HepG2 (cell line): ENCODE measurements at regions not wholly inside any gene's neighbourhood (a gene's known extent, or its start where the extent isn't known, plus 50 kb on each side); places are given as distances from the start of the nearest gene placed in this dataset.

Experiments used
- ATAC-seq: fragments of 200-7000 bp; cut with Tn5 transposase; 3 replicates; pipeline ENCODE4 v1.9.1; 2020; ENCODE audit warnings: mild to moderate bottlenecking, moderate library complexity
- BruUV-seq: library from RNA; stranded (reverse); fragments of 400-500 nt; replicated peaks from 2 replicates; lab custom pipeline; 2021; lab: Mats Ljungman, UMichigan
- CTCF ChIA-PET: fragments of 300-600 bp; formaldehyde crosslinking; extraction: SDS; loops from one replicate; lab custom pipeline; 2021; ENCODE audit warnings: low total read pairs, inconsistent platforms, low intra/inter-chr PET ratio; lab: Yijun Ruan, JAX
- POLR2A ChIA-PET: fragments of 350-600 bp; sonication (Branson Sonifier 250); formaldehyde crosslinking; loops from one replicate; lab custom pipeline; 2020; ENCODE audit warnings: antibody characterized with exemption, inconsistent platforms; lab: Yijun Ruan, JAX
- DNase-seq: peaks from one replicate; pipeline ENCODE4 v3.0.0-alpha.2; 2015; ENCODE audit warnings: low spot score
- FAIRE-seq: peaks from 3 replicates; lab custom pipeline; 2011; peaks lifted over from hg19 to GRCh38; lab: Jason Lieb, UNC
- H2AFZ ChIP-seq: one replicate; pipeline ENCODE4 v1.6.1; 2011; ENCODE audit warnings: low read length, inconsistent platforms
- H3K27ac ChIP-seq: fragments of 300-600 bp; 3 replicates; pipeline ENCODE4 v1.8.0; 2011; ENCODE audit warnings: mixed run types, mild to moderate bottlenecking, mixed read lengths, low read length, inconsistent platforms; ENCODE audit not compliant: insufficient read depth; ENCODE audit errors: extremely low read length
- H3K27me3 ChIP-seq, 2 experiments: fragments of 200-600 bp in 1 of 2; 2 replicates in 1 of 2; 3 replicates in 1 of 2; pipeline versions ENCODE4 v1.6.0 to v1.8.0; 2011; ENCODE audit warnings: low read length in 2 of 2, mild to moderate bottlenecking in 2 of 2, moderate library complexity in 2 of 2, inconsistent platforms in 1 of 2; ENCODE audit not compliant: insufficient read depth in 2 of 2, control insufficient read depth in 1 of 2
- H3K36me3 ChIP-seq, 2 experiments: fragments of 200-600 bp in 1 of 2; replicated peaks in 1 of 2; 2 replicates in 1 of 2; 3 replicates in 1 of 2; pipeline versions ENCODE4 v1.5.1 to v1.8.0; 2011; ENCODE audit warnings: low read length in 2 of 2, inconsistent platforms in 1 of 2; ENCODE audit not compliant: insufficient read depth in 2 of 2, control insufficient read depth in 1 of 2
- H3K4me1 ChIP-seq: 2 replicates; pipeline ENCODE4 v1.5.1; 2012; ENCODE audit warnings: low read length, inconsistent platforms; ENCODE audit not compliant: insufficient read depth
- H3K4me2 ChIP-seq: 2 replicates; pipeline ENCODE4 v1.6.0; 2011; ENCODE audit warnings: low read depth, low read length, inconsistent platforms
- H3K4me3 ChIP-seq, 3 experiments: fragments of 200-600 bp in 1 of 3; sonication (generic), shearing (Covaris generic) in 1 of 3; replicated peaks in 1 of 3; 2 replicates each; pipeline ENCODE4 v1.5.1; 2011 to 2016; ENCODE audit warnings: low read length in 3 of 3, inconsistent platforms in 2 of 3, low read depth in 2 of 3, mild to moderate bottlenecking in 2 of 3, control low read depth in 1 of 3, mixed read lengths in 1 of 3; ENCODE audit not compliant: insufficient read depth in 1 of 3
- H3K79me2 ChIP-seq: one replicate; pipeline ENCODE4 v1.6.1; 2011; ENCODE audit warnings: low read length, inconsistent platforms; ENCODE audit not compliant: insufficient read depth
- H3K9ac ChIP-seq: 2 replicates; pipeline ENCODE4 v1.6.0; 2011; ENCODE audit warnings: mild to moderate bottlenecking, low read depth, low read length, inconsistent platforms; ENCODE audit not compliant: insufficient read depth
- H3K9me3 ChIP-seq: 2 replicates; pipeline ENCODE4 v1.5.1; 2012; ENCODE audit warnings: mild to moderate bottlenecking, low read length
- H4K20me1 ChIP-seq: 2 replicates; pipeline ENCODE4 v1.6.0; 2011; ENCODE audit warnings: inconsistent platforms, mild to moderate bottlenecking, low read length, moderate library complexity; ENCODE audit not compliant: insufficient read depth
- BRCA1 ChIP-seq: sonication (generic); formaldehyde crosslinking; IDR thresholded peaks from 2 replicates; pipeline ENCODE4 v1.4.0; 2020; ENCODE audit warnings: missing genetic modification reagents
- ETV5 ChIP-seq: IDR thresholded peaks from 2 replicates; pipeline ENCODE4 v1.6.1; 2018; ENCODE audit warnings: missing biosample characterization, missing genetic modification reagents, inconsistent platforms, borderline replicate concordance
- MED1 ChIP-seq: sonication (generic); formaldehyde crosslinking; IDR thresholded peaks from 2 replicates; pipeline ENCODE4 v1.4.0; 2020; ENCODE audit warnings: missing genetic modification reagents
- PAXIP1 ChIP-seq: sonication (generic); formaldehyde crosslinking; conservative IDR thresholded peaks from 2 replicates; pipeline ENCODE4 v1.4.0; 2020; ENCODE audit warnings: mild to moderate bottlenecking, missing genetic modification reagents, moderate library complexity
- SOX5 ChIP-seq: IDR thresholded peaks from 2 replicates; pipeline ENCODE4 v1.6.1; 2016; ENCODE audit warnings: borderline replicate concordance
- THAP9 ChIP-seq: sonication (generic); formaldehyde crosslinking; IDR thresholded peaks from 2 replicates; pipeline ENCODE4; 2020; ENCODE audit warnings: missing genetic modification reagents, mild to moderate bottlenecking, borderline replicate concordance
- UBTF ChIP-seq: sonication (generic); formaldehyde crosslinking; IDR thresholded peaks from 2 replicates; pipeline ENCODE4 v1.4.0; 2020; ENCODE audit warnings: mild to moderate bottlenecking, missing genetic modification reagents
- ZNF281 ChIP-seq: sonication (generic); formaldehyde crosslinking; IDR thresholded peaks from 2 replicates; pipeline ENCODE4 v1.4.0; 2020; ENCODE audit warnings: missing genetic modification reagents, borderline replicate concordance
- ZNF292 ChIP-seq: sonication (generic); formaldehyde crosslinking; IDR thresholded peaks from 2 replicates; pipeline ENCODE4 v1.8.1; 2022; ENCODE audit warnings: mild to moderate bottlenecking, low read depth, missing genetic modification reagents, borderline replicate concordance
- WGBS: methylation state at CpG from one replicate; pipeline ENCODE4 v1.1.6; 2017; ENCODE audit warnings: low lambda C conversion rate; 5-methylcytosine and 5-hydroxymethylcytosine counted together
- in situ Hi-C: cut with HindIII; loops from 2 replicates; pipeline ENCODE4 v1.10.0; 2017; ENCODE audit warnings: low pct_unique_long_range_greater_than_20kb; ENCODE audit not compliant: extremely low pct_ligation_motif_present
- intact Hi-C: fragments of 100-400 bp; cut with micrococcal nuclease; formaldehyde crosslinking; loops from one replicate; pipeline ENCODE4 v1.10.0; 2022; ENCODE audit not compliant: unreplicated experiment

GRCh38 chr22:19597399-19597735 lies 73.2 kb upstream of the CLDN5 start (continued):
- TF ChIP-seq PAXIP1 (CRISPR knock-in tag) (peak; percentile 58), ETV5 (peak; percentile 55; the same call in 1 of the 2 replicates), MED1 (CRISPR knock-in tag) (no peak), SOX5 (no peak)

- in situ Hi-C loops (no loop called here), intact Hi-C loops (no loop called here)
- H3K9ac ChIP-seq: peak overlapping the region; percentile 23; the same call in 1 of the 2 replicates
- FAIRE-seq: no peak
- H3K4me2 ChIP-seq: peak overlapping the region; percentile 68
- ChIA-PET POLR2A (no interaction called here), CTCF (no interaction called here)
- H2AFZ ChIP-seq: no peak overlapping the region
- no TSS peak for BruUV-seq
- peaks cover 45% of the 10 kb centered on the region for H3K4me1 ChIP-seq
- H3K4me3 ChIP-seq: peak overlapping the region in 1 of 3 experiments; percentile 29; a peak in 1 of 6 replicates
- H3K79me2 ChIP-seq: no peaks in the 10 kb centered on the region
- H4K20me1 ChIP-seq: no peaks in the 10 kb centered on the region
- H3K27ac ChIP-seq: no peak overlapping the region
- peaks cover 2 to 23% of the 10 kb centered on the region in 2 experiments; a peak in 2 of 5 replicates for H3K27me3 ChIP-seq
- peak; percentile 53 for ATAC-seq
- 8% methylated on average over 8 of the region's 10 CpGs for WGBS
- H3K36me3 ChIP-seq: no peaks in the 10 kb centered on the region
- no peak for DNase-seq
- no peaks in the 10 kb centered on the region for H3K9me3 ChIP-seq
- TF ChIP-seq THAP9 (CRISPR knock-in tag) (peak; percentile 35; the same call in 1 of the 2 replicates), UBTF (0 out of 2 replicates have a peak, but pooled peaks have one; percentile 15), ZNF292 (CRISPR knock-in tag) (peak; percentile 71; the same call in 1 of the 2 replicates), BRCA1 (CRISPR knock-in tag) (no peak), ZNF281 (CRISPR knock-in tag) (0 out of 2 replicates have a peak, but pooled peaks have one; percentile 30)
Observed at GRCh38 chr22:19598054-19598855, 74.0 kb upstream of the CLDN5 start.
